ENCODE measurements at regions not wholly inside any gene's neighbourhood (a gene's known extent, or its start where the extent isn't known, plus 50 kb on each side); places are given as distances from the start of the nearest gene placed in this dataset.

DNA sequence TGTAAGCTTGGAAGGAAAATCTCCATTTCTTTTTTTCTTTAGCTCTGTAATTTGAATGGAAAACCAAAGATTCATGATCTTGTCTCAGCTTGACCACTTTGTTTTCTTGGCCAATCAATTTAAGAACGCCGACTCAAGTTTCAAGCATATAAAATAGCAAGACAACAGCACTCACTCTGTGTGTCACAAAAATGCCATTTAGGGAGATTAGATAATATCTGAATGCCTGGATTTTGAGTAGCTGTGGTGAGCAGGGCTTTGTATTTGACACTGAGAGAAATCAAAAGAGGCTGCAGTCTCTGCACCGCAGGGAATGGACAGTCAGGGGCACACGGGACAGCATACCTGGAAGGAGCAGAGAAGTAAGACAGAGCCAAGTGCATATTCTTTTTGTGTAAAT, 209.5 kb upstream of the SLC10A2 start:
- H3K9ac ChIP-seq (replicated peaks in 1 of 4; ENCODE audit: extremely low read depth in 1 of 4, low read depth in 3 of 4, low read length in 3 of 4) = no peak overlapping the region
- H4K91ac ChIP-seq (replicated peaks; ENCODE audit: insufficient read length, low read length) = no peak overlapping the region
- no peak overlapping the region for H2AK5ac ChIP-seq (ENCODE audit: low read depth, low read length)
- DNase-seq (ENCODE audit: low read depth in 1 of 2, low spot score in 2 of 2) (no peak), FAIRE-seq (no peak)
- no peaks in the 10 kb centered on the region for H3K27me3 ChIP-seq (replicated peaks in 1 of 4; ENCODE audit: control insufficient read depth in 3 of 4, extremely low read depth in 1 of 4, insufficient read depth in 3 of 4, low read length in 3 of 4)
- no peaks in the 10 kb centered on the region for H3K23me2 ChIP-seq (ENCODE audit: low read depth, low read length)
- no peak overlapping the region for H2BK120ac ChIP-seq (replicated peaks; ENCODE audit: low read depth, low read length)
- H3K27ac ChIP-seq (ENCODE audit: low read depth, low read length) = no peak overlapping the region
- no peaks in the 10 kb centered on the region for H4K20me1 ChIP-seq (replicated peaks in 1 of 2; ENCODE audit: control insufficient read depth in 1 of 2, insufficient read depth in 2 of 2, low read length in 2 of 2)
- H2BK20ac ChIP-seq (ENCODE audit: low read length) = no peak overlapping the region
- H3K79me1 ChIP-seq (ENCODE audit: low read depth, low read length) = no peaks in the 10 kb centered on the region
- no peaks in the 10 kb centered on the region for H3K79me2 ChIP-seq (ENCODE audit: control insufficient read depth in 1 of 2, insufficient read depth in 2 of 2, low read length in 2 of 2)
- H3K56ac ChIP-seq (replicated peaks; ENCODE audit: insufficient read length, low read depth, low read length) = no peak overlapping the region
- ChIA-PET CTCF (ENCODE audit: partially characterized antibody) (interaction anchor here (1.0 to 2.1 kb wide), 3 partner anchors 23 to 422 kb away, joined by 3 to 5 read pairs (median 4); no protein-coding TSS in a partner anchor), POLR2A (ENCODE audit: partially characterized antibody) (no interaction called here)
- H3K4me1 ChIP-seq (replicated peaks in 1 of 4; ENCODE audit: control insufficient read depth in 3 of 4, insufficient read depth in 4 of 4, low read length in 3 of 4) = no peaks in the 10 kb centered on the region
- no peaks in the 10 kb centered on the region for H3K9me3 ChIP-seq (ENCODE audit: insufficient read depth in 2 of 2, low read depth in 1 of 2, low read length in 1 of 2)
- H3K4me2 ChIP-seq (ENCODE audit: insufficient read depth in 1 of 2, low read depth in 2 of 2, low read length in 2 of 2) = no peak overlapping the region
- H4K8ac ChIP-seq (ENCODE audit: extremely low read depth, insufficient read depth, low read length) = no peak overlapping the region
- no peaks in the 10 kb centered on the region for H3K36me3 ChIP-seq (ENCODE audit: control insufficient read depth in 2 of 4, insufficient read depth in 4 of 4, low read length in 3 of 4)
- H3K4me3 ChIP-seq (ENCODE audit: extremely low read depth in 1 of 4, insufficient read depth in 2 of 4, low read depth in 3 of 4, low read length in 4 of 4) = no peak overlapping the region
- H2BK5ac ChIP-seq (ENCODE audit: low read depth, low read length) = no peak overlapping the region
- H3K23ac ChIP-seq (ENCODE audit: insufficient read length) = no peak overlapping the region
- H4K5ac ChIP-seq (ENCODE audit: insufficient read length, low read depth, low read length) = no peak overlapping the region
- H3K4ac ChIP-seq (replicated peaks; ENCODE audit: insufficient read length, low read depth, low read length) = no peak overlapping the region
- peak overlapping the region; percentile 71; the same call in 1 of the 2 replicates for H2AFZ ChIP-seq (ENCODE audit: low read length)
- TF ChIP-seq HDAC2 (IDR thresholded peaks at IDR 0.05; ENCODE audit: borderline replicate concordance in 1 of 2, low read depth in 2 of 2, low read length in 2 of 2) (no peak), ASH2L (IDR thresholded peaks at IDR 0.05; ENCODE audit: low read length) (no peak), USF2 (IDR thresholded peaks at IDR 0.05; ENCODE audit: low read length) (no peak), RFX5 (IDR thresholded peaks at IDR 0.05; ENCODE audit: borderline replicate concordance, low read depth, low read length) (no peak), POLR2AphosphoS5 (IDR thresholded peaks at IDR 0.05; ENCODE audit: low read depth, low read length) (no peak)
- H3K14ac ChIP-seq (ENCODE audit: insufficient read length) = no peak overlapping the region
- no peak overlapping the region for H3K18ac ChIP-seq (ENCODE audit: extremely low read depth, low read length)
- H2BK12ac ChIP-seq (ENCODE audit: low read depth, low read length) = no peak overlapping the region
- WGBS, 2 experiments (ENCODE audit: extremely low coverage in 1 of 2, insufficient coverage in 1 of 2, insufficient read length in 1 of 2, insufficient replicate concordance in 2 of 2, low coverage in 1 of 2, low lambda C conversion rate in 2 of 2, missing lambda C conversion rate in 1 of 2) = 89% methylated on average over 4 of the region's 4 CpGs; no CpG with 5 or more reads in 1 of the 2 experiments
- H2BK15ac ChIP-seq (ENCODE audit: low read length) = no peak overlapping the region
